Spleen (tissue), 3 donors: ENCODE measurements at regions not wholly inside any gene's neighbourhood (a gene's known extent, or its start where the extent isn't known, plus 50 kb on each side); places are given as distances from the start of the nearest gene placed in this dataset.

Source experiments
- POLR2A ChIP-seq, 3 donors: fragments of 450-650 bp; IDR thresholded peaks; one replicate each; pipeline ENCODE4 v1.5.1; 2017; ENCODE audit warnings: antibody characterized with exemption in 3 of 3, mild to moderate bottlenecking in 1 of 3
- POLR2AphosphoS5 ChIP-seq, 3 donors: sonication (generic); formaldehyde crosslinking; IDR thresholded peaks; one replicate each; pipeline ENCODE4 v1.5.1; 2017; ENCODE audit warnings: antibody characterized with exemption in 3 of 3

GRCh38 chrX:110853610-110854009 lies 58.0 kb upstream of the CHRDL1 start:
- TF ChIP-seq POLR2AphosphoS5 (IDR thresholded peaks at IDR 0.05) = no peak
- TF ChIP-seq POLR2A (IDR thresholded peaks at IDR 0.05) = no peak
